Ovary (tissue), 7 donors: ENCODE measurements at regions not wholly inside any gene's neighbourhood (a gene's known extent, or its start where the extent isn't known, plus 50 kb on each side); places are given as distances from the start of the nearest gene placed in this dataset.

Experiments used
- DNase-seq, 5 donors: peaks; one replicate each; pipeline ENCODE4 v3.0.0-alpha.2; 2019 to 2020
- H3K27ac ChIP-seq, 2 donors: fragments of 200-600 bp; one replicate each; pipeline versions ENCODE4 v1.5.1 to v1.8.0; 2019 to 2022
- H3K27me3 ChIP-seq: fragments of 200-600 bp; one replicate; pipeline ENCODE4 v1.8.0; 2022
- H3K36me3 ChIP-seq: fragments of 200-600 bp; sonication (generic); one replicate; pipeline ENCODE4 v1.5.1; 2019
- H3K4me1 ChIP-seq: one replicate; pipeline ENCODE4 v1.8.1; 2013; ENCODE audit warnings: mild to moderate bottlenecking, moderate library complexity; ENCODE audit not compliant: insufficient read depth
- H3K4me3 ChIP-seq: fragments of 200-600 bp; sonication (generic); one replicate; pipeline ENCODE4 v1.5.1; 2017
- H3K9me3 ChIP-seq, 2 donors: fragments of 200-600 bp in 1 of 2; sonication (generic) in 1 of 2; one replicate each; pipeline versions ENCODE4 v1.5.1 to v1.8.1; 2013 to 2019; ENCODE audit warnings: mild to moderate bottlenecking in 1 of 2, moderate library complexity in 1 of 2
- EP300 ChIP-seq: sonication (generic); formaldehyde crosslinking; IDR thresholded peaks from one replicate; pipeline ENCODE4 v1.6.1; 2017; ENCODE audit warnings: antibody characterized with exemption
- POLR2A ChIP-seq: fragments of 450-650 bp; IDR thresholded peaks from one replicate; pipeline ENCODE4 v1.6.1; 2017; ENCODE audit warnings: antibody characterized with exemption, mild to moderate bottlenecking, moderate library complexity
- WGBS, 3 donors: extraction: QIAGEN DNeasy Blood & Tissue Kit in 1 of 3; methylation state at CpG; one replicate each; pipeline versions ENCODE4 v1.1.5 to v1.1.7; 2013 to 2017; 5-methylcytosine and 5-hydroxymethylcytosine counted together
- intact Hi-C, 4 donors: fragments of 100-400 bp; cut with DNase I; formaldehyde crosslinking; loops; one replicate each; pipeline versions ENCODE4 v1.11.0 to v1.15.1; 2022 to 2023
- TF ChIP-seq, protein P1 (sequence below), 3 donors: fragments of 450-650 bp in 2 of 3; fragments of 200-600 bp in 1 of 3; IDR thresholded peaks; one replicate each; pipeline versions ENCODE4 v1.5.1 to v1.8.0; 2016 to 2022; ENCODE audit warnings: antibody characterized with exemption in 3 of 3, mild to moderate bottlenecking in 1 of 3
- donor health status: DM: no; HTN: no; CAD: no; lungs with moderate emphysema.
- donor health status: DM: no; HTN: no; CAD: no.
- donor health status: Bipolar disorder and iron deficiency.
- donor health status: DM: no; HTN: no; CAD: no.
- donor health status: DM: yes; HTN: yes; CAD: no.

DNA sequence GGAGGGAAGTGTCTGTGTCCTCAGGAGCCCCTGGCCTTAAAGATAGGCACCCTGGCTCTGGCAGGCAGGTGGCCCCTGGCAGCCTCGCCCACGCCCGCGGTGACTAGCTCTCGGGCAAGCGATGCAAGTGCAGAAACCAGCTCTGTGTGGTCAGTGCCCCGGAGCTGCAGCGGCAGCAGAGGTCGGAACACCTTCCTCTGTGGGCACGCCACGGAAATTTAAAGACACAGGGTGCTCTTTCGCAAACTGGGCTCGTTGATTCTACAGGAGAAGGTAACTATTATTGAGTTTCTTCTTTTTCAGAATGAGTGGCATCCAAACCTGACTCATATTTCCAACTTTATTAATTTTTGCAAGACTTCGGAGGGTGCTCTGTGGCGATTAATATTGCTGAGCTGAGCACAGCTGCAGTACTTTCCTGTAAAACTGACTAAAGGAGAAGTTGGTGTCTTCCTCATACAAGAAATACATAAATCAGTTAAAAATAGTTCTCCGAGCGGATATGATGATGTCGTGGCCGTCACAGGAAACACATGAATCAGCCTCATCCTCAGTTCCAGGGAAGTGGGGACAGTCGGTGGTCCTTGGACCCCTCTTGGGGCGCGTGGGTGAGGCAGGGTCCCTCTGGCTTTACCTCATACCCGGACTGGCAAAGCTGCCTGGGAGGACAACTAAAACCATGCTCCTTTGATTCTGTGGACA, 120.2 kb downstream of the METRNL start:
- peaks cover 14% of the 10 kb centered on the region for H3K4me1 ChIP-seq
- no peak overlapping the region for H3K27ac ChIP-seq

DNA sequence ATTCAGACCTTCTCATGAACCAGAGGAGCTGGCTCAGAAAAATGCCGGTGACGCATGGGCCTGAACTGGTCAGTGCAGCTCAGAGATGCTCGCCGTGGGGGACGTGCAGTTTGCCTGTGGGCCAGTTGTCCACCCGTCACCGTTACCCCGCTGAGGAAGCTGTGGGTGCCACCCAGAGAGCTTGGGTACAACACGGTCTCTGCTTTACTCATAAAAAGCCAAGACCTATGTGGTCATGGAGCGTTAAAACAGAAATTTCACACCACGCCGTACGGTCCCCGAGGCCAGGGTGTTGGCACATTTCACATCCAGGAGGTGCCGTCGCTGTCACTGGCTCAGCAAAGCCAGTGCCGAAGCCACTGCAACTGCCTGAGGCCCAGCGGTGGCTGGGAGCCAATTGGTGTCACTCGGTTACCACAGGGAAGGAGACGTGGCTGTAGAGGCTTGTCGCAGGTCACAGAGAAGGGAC, 120.9 kb downstream of the METRNL start:
- no peak overlapping the region for H3K4me3 ChIP-seq
- no peak overlapping the region for H3K27ac ChIP-seq
- H3K27me3 ChIP-seq = no peaks in the 10 kb centered on the region
- peaks cover 9% of the 10 kb centered on the region for H3K4me1 ChIP-seq
- no peaks in the 10 kb centered on the region for H3K9me3 ChIP-seq
- TF ChIP-seq EP300 (no peak), POLR2A (no peak)
- WGBS, 3 donors = 80 to 89% (median 86%) methylated on average over 21 of the region's 21 CpGs
- DNase-seq = peak in 3 of 5 donors; percentile 35 to 41 (median 41)
- no peaks in the 10 kb centered on the region for H3K36me3 ChIP-seq
- intact Hi-C loops = no loop called here

More for the DNA sequence above, 120.2 kb downstream of the METRNL start:
- H3K27me3 ChIP-seq = no peaks in the 10 kb centered on the region
- H3K36me3 ChIP-seq = no peaks in the 10 kb centered on the region
- H3K4me3 ChIP-seq = no peak overlapping the region
- no peaks in the 10 kb centered on the region for H3K9me3 ChIP-seq
- 85 to 90% (median 87%) methylated on average over 19 to 23 of the region's 23 CpGs for WGBS, 3 donors
- intact Hi-C loops = no loop called here
- DNase-seq = peak in 3 of 5 donors; percentile 12 to 36 (median 18)
- no peak for TF ChIP-seq POLR2A
- no peak for TF ChIP-seq EP300
- TF ChIP-seq, protein P1, sequence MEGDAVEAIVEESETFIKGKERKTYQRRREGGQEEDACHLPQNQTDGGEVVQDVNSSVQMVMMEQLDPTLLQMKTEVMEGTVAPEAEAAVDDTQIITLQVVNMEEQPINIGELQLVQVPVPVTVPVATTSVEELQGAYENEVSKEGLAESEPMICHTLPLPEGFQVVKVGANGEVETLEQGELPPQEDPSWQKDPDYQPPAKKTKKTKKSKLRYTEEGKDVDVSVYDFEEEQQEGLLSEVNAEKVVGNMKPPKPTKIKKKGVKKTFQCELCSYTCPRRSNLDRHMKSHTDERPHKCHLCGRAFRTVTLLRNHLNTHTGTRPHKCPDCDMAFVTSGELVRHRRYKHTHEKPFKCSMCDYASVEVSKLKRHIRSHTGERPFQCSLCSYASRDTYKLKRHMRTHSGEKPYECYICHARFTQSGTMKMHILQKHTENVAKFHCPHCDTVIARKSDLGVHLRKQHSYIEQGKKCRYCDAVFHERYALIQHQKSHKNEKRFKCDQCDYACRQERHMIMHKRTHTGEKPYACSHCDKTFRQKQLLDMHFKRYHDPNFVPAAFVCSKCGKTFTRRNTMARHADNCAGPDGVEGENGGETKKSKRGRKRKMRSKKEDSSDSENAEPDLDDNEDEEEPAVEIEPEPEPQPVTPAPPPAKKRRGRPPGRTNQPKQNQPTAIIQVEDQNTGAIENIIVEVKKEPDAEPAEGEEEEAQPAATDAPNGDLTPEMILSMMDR (IDR thresholded peaks at IDR 0.05) = no peak

DNA sequence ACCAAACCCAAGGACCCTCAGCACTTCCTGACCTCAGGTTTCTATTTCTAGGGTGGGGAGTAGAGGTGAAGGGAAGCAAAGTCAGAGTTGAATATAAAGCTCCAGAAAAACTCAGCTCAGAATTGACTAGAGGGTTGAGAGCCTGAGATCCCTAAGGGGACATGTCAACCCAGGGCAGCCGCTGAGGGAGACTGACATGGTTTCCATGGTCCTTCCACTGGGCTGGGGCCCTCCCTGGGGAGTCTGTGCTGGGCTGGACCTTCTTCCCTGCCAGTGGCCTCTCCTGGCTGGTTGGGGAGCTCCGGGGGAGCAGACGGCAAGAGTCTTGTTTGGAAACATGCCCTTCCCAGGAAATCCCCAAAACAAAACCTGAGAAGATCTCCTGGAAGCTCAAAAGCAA, 121.3 kb downstream of the METRNL start:
- Histone ChIP-seq H3K27me3 (no peaks in the 10 kb centered on the region), H3K9me3 (no peaks in the 10 kb centered on the region), H3K36me3 (no peaks in the 10 kb centered on the region), H3K27ac (no peak overlapping the region), H3K4me3 (no peak overlapping the region), H3K4me1 (peaks cover 4% of the 10 kb centered on the region)
- DNase-seq = peak in 3 of 5 donors; percentile 14 to 42 (median 14)
- TF ChIP-seq, protein P1 (IDR thresholded peaks at IDR 0.05) = no peak
- TF ChIP-seq POLR2A = no peak
- TF ChIP-seq EP300 = no peak
- WGBS, 3 donors = 34 to 47% (median 43%) methylated on average over 3 of the region's 3 CpGs
- intact Hi-C loops = no loop called here

- DNase-seq = peak in 1 of 5 donors; percentile 30
- Histone ChIP-seq H3K9me3 (no peaks in the 10 kb centered on the region), H3K4me1 (no peaks in the 10 kb centered on the region), H3K27ac (no peak overlapping the region), H3K4me3 (no peak overlapping the region), H3K36me3 (no peaks in the 10 kb centered on the region), H3K27me3 (no peaks in the 10 kb centered on the region)
- 90 to 91% (median 91%) methylated on average over 9 of the region's 9 CpGs for WGBS, 3 donors
- TF ChIP-seq, protein P1 (IDR thresholded peaks at IDR 0.05) = no peak
- intact Hi-C loops = no loop called here
These were observed 122.0 kb downstream of the METRNL start for GRCh38 chr17:83201206-83202001.
